GM04504 (cell line): ENCODE measurements at regions not wholly inside any gene's neighbourhood (a gene's known extent, or its start where the extent isn't known, plus 50 kb on each side); places are given as distances from the start of the nearest gene placed in this dataset.
"Not testable (repeated sequence)": the region's sequence is repeated elsewhere in the genome, so short reads cannot be mapped to it uniquely, and the experiment has no call there.

Source experiments
- DNase-seq: peaks from one replicate; pipeline ENCODE4 v3.0.0-alpha.2; 2012; ENCODE audit warnings: low read depth

- no peak for DNase-seq
These were observed 471.4 kb upstream of the SLC35B3 start for GRCh38 chr6:8906699-8907098.

- no peak for DNase-seq
These were observed 470.4 kb upstream of the SLC35B3 start for GRCh38 chr6:8905757-8906156.

- DNase-seq = no peak
These were observed 469.4 kb upstream of the SLC35B3 start for GRCh38 chr6:8904754-8905153.

- DNase-seq = no peak
These were observed 464.7 kb upstream of the SLC35B3 start for GRCh38 chr6:8900056-8900455.

- no peak for DNase-seq
These were observed 454.2 kb upstream of the SLC35B3 start for GRCh38 chr6:8889514-8889913.

- DNase-seq = no peak
These were observed 453.1 kb upstream of the SLC35B3 start for GRCh38 chr6:8888468-8888867.

- no peak for DNase-seq
These were observed 446.3 kb upstream of the SLC35B3 start for GRCh38 chr6:8881663-8882062.

GRCh38 chr6:8879334-8879733 lies 444.0 kb upstream of the SLC35B3 start:
- no peak for DNase-seq

GRCh38 chr6:8875986-8876385 lies 440.6 kb upstream of the SLC35B3 start:
- no peak for DNase-seq

- no peak for DNase-seq
These were observed 437.2 kb upstream of the SLC35B3 start for GRCh38 chr6:8872589-8872988.

- no peak for DNase-seq
These were observed 430.1 kb upstream of the SLC35B3 start for GRCh38 chr6:8865451-8865850.

GRCh38 chr6:8860671-8861070 lies 425.3 kb upstream of the SLC35B3 start:
- no peak for DNase-seq

GRCh38 chr6:8859501-8859900 lies 424.2 kb upstream of the SLC35B3 start:
- no peak for DNase-seq

- no peak for DNase-seq
These were observed 423.5 kb upstream of the SLC35B3 start for GRCh38 chr6:8858854-8859331.

- DNase-seq = no peak
These were observed 421.8 kb upstream of the SLC35B3 start for GRCh38 chr6:8857160-8857559.

- DNase-seq = no peak
These were observed 420.1 kb upstream of the SLC35B3 start for GRCh38 chr6:8855411-8855810.

- no peak for DNase-seq
These were observed 417.0 kb upstream of the SLC35B3 start for GRCh38 chr6:8852332-8852731.

- not testable (repeated sequence) for DNase-seq
These were observed 411.3 kb upstream of the SLC35B3 start for GRCh38 chr6:8846680-8847079.

GRCh38 chr6:8845690-8846089 lies 410.3 kb upstream of the SLC35B3 start:
- DNase-seq = no peak

GRCh38 chr6:8844968-8845367 lies 409.6 kb upstream of the SLC35B3 start:
- DNase-seq = no peak

GRCh38 chr6:8839626-8840025 lies 404.3 kb upstream of the SLC35B3 start:
- DNase-seq = no peak

GRCh38 chr6:8837343-8837742 lies 402.0 kb upstream of the SLC35B3 start:
- no peak for DNase-seq

- not testable (repeated sequence) for DNase-seq
These were observed 397.4 kb upstream of the SLC35B3 start for GRCh38 chr6:8832695-8833094.

GRCh38 chr6:8831366-8832152 lies 396.2 kb upstream of the SLC35B3 start:
- DNase-seq = no peak
